ENCODE measurements at regions not wholly inside any gene's neighbourhood (a gene's known extent, or its start where the extent isn't known, plus 50 kb on each side); places are given as distances from the start of the nearest gene placed in this dataset.
A peak's percentile ranks its signal among the peaks of the same experiment; 100 is the strongest.

DNA sequence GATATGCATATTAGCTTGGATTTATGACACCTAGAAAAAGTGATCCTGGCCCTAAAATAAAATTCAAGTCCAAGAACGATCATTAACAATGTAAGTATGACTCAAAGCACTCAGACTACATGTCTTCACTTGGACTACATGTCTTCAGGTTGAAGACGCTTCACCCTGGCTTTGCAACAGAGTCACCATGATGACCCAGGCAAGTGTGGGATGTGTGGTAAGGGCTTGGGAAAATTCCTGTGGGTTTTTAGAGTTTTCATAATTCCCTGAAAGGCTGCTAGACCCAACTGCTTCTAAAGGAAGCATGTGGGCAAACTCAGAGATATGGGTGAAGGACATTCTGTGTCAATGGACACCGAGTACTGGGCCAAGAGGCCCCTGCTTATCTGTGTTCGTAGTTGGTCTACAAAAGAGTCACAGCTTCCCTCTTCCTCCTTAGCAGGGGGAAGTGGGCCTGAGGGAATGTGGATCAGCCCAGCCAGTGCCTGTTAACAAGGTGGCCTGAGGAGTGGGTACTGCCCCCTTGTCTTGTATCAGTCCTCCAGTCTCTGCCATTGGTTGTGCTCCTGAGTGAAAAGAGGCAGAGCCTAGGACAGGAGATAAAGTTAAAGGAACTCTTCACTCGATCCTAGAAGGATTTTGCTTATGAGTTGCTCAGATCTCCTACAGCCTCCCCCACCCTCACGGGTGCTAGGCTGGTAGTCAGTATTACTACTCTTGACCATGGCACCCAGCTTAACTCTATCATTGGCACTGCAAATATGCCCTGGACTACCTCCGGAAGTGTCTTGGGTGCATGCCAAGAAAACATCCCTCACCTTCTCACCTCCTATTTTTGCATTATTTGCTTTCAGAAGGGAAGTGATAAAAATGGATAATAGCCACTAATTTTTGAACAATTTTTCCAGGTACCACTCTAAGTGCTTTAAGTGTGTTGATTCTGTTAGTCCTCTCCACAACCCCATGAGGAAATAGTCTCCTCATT, 406.3 kb downstream of the COG6 start:
- DNase-seq: no peak
- Histone ChIP-seq H3K4me3 (no peak overlapping the region), H3K36me3 (no peaks in the 10 kb centered on the region), H3K9me3 (no peaks in the 10 kb centered on the region), H3K4me1 (peaks cover 9 to 47% (median 34%) of the 10 kb centered on the region in 4 donors), H3K27me3 (no peaks in the 10 kb centered on the region), H3K27ac (no peak overlapping the region)
- TF ChIP-seq POLR2A (IDR thresholded peaks at IDR 0.05) (no peak), EP300 (IDR thresholded peaks at IDR 0.05) (no peak), POLR2AphosphoS5 (IDR thresholded peaks at IDR 0.05) (no peak)
- TF ChIP-seq, protein P1, sequence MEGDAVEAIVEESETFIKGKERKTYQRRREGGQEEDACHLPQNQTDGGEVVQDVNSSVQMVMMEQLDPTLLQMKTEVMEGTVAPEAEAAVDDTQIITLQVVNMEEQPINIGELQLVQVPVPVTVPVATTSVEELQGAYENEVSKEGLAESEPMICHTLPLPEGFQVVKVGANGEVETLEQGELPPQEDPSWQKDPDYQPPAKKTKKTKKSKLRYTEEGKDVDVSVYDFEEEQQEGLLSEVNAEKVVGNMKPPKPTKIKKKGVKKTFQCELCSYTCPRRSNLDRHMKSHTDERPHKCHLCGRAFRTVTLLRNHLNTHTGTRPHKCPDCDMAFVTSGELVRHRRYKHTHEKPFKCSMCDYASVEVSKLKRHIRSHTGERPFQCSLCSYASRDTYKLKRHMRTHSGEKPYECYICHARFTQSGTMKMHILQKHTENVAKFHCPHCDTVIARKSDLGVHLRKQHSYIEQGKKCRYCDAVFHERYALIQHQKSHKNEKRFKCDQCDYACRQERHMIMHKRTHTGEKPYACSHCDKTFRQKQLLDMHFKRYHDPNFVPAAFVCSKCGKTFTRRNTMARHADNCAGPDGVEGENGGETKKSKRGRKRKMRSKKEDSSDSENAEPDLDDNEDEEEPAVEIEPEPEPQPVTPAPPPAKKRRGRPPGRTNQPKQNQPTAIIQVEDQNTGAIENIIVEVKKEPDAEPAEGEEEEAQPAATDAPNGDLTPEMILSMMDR (IDR thresholded peaks at IDR 0.05): no peak
- intact Hi-C loops (cut with DNase I; ENCODE audit: low total_unique reads): no loop called here
- WGBS, 5 donors: 66 to 77% (median 68%) methylated on average over 6 to 7 of the region's 7 CpGs

DNA sequence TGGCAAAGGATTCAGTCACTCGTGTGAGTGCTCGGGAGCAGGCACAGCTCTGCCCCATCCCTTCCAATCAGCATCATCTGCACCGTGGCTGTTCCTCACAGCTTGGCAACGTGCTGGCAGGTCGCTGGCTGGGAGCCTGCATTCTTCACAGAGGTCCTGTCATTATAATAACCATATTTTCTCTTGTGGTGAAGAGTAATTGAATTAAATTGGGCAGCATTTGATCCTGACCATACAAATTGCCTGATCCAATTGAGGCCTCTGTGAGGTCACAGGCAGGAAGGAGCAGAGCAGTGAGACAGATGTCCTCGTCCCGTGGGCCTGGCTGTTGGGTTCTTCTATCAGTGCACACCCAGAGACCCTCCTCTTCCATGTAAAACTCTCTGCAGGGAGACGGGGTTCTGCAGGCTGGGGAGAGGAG, 407.8 kb downstream of the COG6 start:
- Histone ChIP-seq H3K27me3 (no peaks in the 10 kb centered on the region), H3K4me1 (peaks cover 9 to 47% (median 34%) of the 10 kb centered on the region in 4 donors), H3K36me3 (no peaks in the 10 kb centered on the region), H3K27ac (peak overlapping the region in 2 of 5 donors; percentile 2 to 13), H3K9me3 (no peaks in the 10 kb centered on the region), H3K4me3 (no peak overlapping the region)
- intact Hi-C loops (cut with DNase I; ENCODE audit: low total_unique reads): no loop called here
- TF ChIP-seq, protein P1 (IDR thresholded peaks at IDR 0.05): no peak
- TF ChIP-seq POLR2A (IDR thresholded peaks at IDR 0.05) (no peak), POLR2AphosphoS5 (IDR thresholded peaks at IDR 0.05) (no peak), EP300 (IDR thresholded peaks at IDR 0.05) (no peak)
- WGBS, 5 donors: 27 to 39% (median 34%) methylated on average over 8 of the region's 8 CpGs
- peak in 1 of 2 donors; percentile 32 for DNase-seq

DNA sequence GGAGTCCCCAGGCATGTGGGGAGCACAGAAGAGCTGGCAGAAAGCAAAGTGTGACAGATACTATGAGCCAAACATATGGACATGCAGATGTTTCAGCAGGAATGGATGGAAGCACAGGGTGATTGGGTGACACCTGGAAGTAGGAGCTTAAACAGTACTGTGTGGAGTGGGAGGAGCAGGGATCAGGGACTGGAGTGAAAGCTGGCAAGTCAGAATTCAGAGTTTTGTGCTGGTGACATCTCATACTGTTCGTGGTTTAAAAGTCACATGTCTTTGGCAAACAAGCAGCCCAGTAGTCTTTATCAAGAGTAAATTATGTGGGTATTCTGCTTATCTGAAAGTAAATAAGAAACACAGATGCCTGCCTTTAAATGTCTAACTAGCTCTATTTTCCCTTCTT, 408.2 kb downstream of the COG6 start:
- Histone ChIP-seq H3K27me3 (no peaks in the 10 kb centered on the region), H3K4me1 (peaks cover 9 to 47% (median 32%) of the 10 kb centered on the region in 4 donors), H3K4me3 (no peak overlapping the region), H3K27ac (peak overlapping the region in 2 of 5 donors; percentile 2 to 13), H3K9me3 (no peaks in the 10 kb centered on the region), H3K36me3 (no peaks in the 10 kb centered on the region)
- DNase-seq: peak; percentile 41 to 67
- intact Hi-C loops (cut with DNase I; ENCODE audit: low total_unique reads): no loop called here
- TF ChIP-seq, protein P1 (IDR thresholded peaks at IDR 0.05): no peak
- TF ChIP-seq POLR2AphosphoS5 (IDR thresholded peaks at IDR 0.05): peak in 1 of 3 donors; percentile 4
- WGBS, 5 donors: 15 to 48% (median 23%) methylated on average over 1 of the region's 1 CpG

DNA sequence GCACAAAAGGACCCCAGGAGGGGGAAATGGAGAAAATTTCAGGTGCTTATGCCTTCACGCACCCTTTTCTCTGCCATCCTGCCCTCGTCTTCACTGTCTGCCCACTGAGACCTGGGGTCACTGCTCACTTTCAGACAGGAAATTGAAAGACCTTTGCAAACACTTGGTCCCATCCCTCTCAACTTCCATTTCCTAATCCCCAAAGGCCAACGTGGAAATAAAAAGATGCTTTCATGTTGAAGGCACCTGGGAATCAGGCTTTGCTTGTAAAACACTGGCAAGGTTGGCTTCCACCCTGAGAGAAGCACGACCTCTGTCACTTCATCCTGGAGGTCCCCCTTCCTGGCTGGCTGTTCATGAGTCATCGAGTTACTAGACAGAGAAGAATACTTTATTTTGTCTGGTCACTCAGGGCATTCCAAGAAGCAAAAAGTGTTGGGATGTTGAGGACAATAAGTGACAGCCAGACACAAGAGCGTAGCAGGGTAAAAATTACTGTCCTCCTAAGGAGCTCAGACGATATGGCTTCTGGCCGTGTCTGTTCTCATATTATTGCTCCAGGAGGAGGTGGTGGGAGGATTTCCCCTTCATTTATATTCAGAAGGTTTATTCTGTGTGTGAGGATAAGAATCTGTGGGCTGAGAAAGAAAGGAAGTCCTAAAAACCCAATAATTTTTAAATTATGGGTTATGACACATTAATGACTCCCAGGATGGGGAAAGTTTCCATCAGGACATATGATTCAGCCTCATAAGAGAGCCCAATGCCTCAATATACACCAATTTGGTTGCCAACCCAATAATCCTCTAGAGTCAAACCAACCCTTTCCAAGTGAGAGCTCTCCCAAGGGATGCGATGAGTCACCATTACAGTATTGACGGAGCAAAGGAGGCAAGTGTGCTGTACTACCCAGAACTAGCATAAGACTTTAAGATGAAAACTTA, 409.0 kb downstream of the COG6 start:
- DNase-seq: no peak
- no peaks in the 10 kb centered on the region for H3K27me3 ChIP-seq
- H3K4me1 ChIP-seq: peaks cover 9 to 52% (median 35%) of the 10 kb centered on the region in 4 donors
- no peak for TF ChIP-seq POLR2A (IDR thresholded peaks at IDR 0.05)
- TF ChIP-seq, protein P1 (IDR thresholded peaks at IDR 0.05): no peak
- TF ChIP-seq POLR2AphosphoS5 (IDR thresholded peaks at IDR 0.05): no peak
- no peak for TF ChIP-seq EP300 (IDR thresholded peaks at IDR 0.05)
- H3K9me3 ChIP-seq: no peaks in the 10 kb centered on the region
- WGBS, 5 donors: 58 to 66% (median 60%) methylated on average over 9 to 10 of the region's 10 CpGs
- intact Hi-C loops (cut with DNase I; ENCODE audit: low total_unique reads): loop anchor here (5.0 kb wide), 1 partner anchor 618 kb away; no protein-coding TSS in a partner anchor
- H3K4me3 ChIP-seq: no peak overlapping the region
- no peak overlapping the region for H3K27ac ChIP-seq
- no peaks in the 10 kb centered on the region for H3K36me3 ChIP-seq
